HUES48 (cell line): ENCODE measurements at regions not wholly inside any gene's neighbourhood (a gene's known extent, or its start where the extent isn't known, plus 50 kb on each side); places are given as distances from the start of the nearest gene placed in this dataset.

Experiments
- H3K27ac ChIP-seq: one replicate; pipeline ENCODE4 v1.7.0; 2013; ENCODE audit warnings: low read depth, low read length, inconsistent platforms
- H3K27me3 ChIP-seq: 2 replicates; pipeline ENCODE4 v1.6.1; 2013; ENCODE audit warnings: mild to moderate bottlenecking, low read length; ENCODE audit not compliant: control insufficient read depth, insufficient read depth
- H3K36me3 ChIP-seq: 2 replicates; pipeline ENCODE4 v1.6.1; 2013; ENCODE audit warnings: low read length; ENCODE audit not compliant: control insufficient read depth, insufficient read depth
- H3K4me1 ChIP-seq: 2 replicates; pipeline ENCODE4 v1.6.1; 2013; ENCODE audit warnings: mild to moderate bottlenecking, low read length; ENCODE audit not compliant: control insufficient read depth, insufficient read depth
- H3K4me3 ChIP-seq: 2 replicates; pipeline ENCODE4 v1.5.1; 2013; ENCODE audit warnings: mild to moderate bottlenecking, low read depth, low read length
- H3K9ac ChIP-seq: 2 replicates; pipeline ENCODE4 v1.6.1; 2013; ENCODE audit warnings: mild to moderate bottlenecking, low read depth, low read length, moderate library complexity
- H3K9me3 ChIP-seq: 2 replicates; pipeline ENCODE4 v1.6.1; 2013; ENCODE audit warnings: low read length; ENCODE audit not compliant: control insufficient read depth, insufficient read depth

DNA sequence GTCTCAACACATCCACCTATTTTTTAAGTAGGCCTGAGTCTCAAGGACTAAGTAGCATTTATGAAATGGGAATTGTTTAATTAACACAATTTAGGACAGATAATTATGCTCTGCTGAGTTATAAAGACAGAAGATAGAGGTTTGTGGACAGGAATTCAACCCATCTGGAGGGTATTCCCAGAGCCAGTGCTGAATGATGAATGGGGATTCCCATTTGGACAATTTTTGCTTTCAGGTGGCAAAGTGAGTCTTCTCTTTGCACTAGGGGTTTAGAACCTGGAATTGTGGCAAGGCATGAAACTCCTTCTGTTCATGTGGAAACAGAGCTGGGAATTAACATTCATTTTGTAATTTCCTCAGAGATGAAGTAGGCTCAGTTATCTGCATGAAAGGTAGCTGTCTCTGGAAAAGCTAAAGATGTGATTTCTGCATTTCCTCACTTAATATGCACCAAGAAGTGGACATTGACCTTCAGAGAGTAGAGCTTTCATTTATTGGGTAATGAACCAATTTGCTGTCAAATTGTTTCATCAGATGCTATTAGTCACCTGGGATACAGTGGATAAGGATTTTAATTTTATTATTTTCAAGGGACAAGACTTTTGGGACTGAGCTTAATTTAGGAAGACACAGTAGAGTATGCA is 212.1 kb upstream of the NRXN1 start:
- no peak overlapping the region for H3K27ac ChIP-seq
- no peak overlapping the region for H3K9ac ChIP-seq
- no peaks in the 10 kb centered on the region for H3K36me3 ChIP-seq
- no peaks in the 10 kb centered on the region for H3K9me3 ChIP-seq
- H3K27me3 ChIP-seq, result no peaks in the 10 kb centered on the region
- peaks cover 4% of the 10 kb centered on the region; the same call in 1 of the 2 replicates for H3K4me1 ChIP-seq
- H3K4me3 ChIP-seq, result no peak overlapping the region

DNA sequence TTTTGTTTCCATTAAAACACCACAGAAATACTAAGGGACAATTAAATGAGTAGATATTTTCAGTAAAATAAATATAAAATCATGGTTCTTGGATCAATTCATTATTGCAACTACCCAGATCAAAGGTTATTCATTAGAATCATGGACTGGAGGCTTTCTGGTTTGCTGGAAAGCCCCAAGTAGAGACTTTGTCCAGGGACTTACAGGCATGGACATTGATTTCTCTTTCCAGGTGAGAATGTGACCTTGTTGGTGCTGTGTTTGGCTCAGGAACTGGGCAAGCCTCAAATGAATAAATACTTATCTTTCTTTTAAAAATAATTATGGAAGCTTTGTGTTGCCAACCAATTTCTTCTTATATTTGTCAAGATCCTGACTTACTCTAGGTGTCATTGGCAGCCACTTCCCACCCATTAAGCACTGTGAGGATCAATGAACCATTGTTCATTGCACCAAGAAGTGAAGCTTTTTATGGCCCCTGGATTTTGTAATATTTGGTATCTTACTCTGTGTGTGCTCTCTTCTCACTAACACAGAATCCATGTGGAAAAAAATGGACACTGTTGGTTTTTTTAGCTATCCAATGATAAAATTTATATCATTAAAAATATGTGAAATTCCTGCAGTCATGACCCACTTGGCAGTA is 205.8 kb upstream of the NRXN1 start:
- H3K4me3 ChIP-seq, result no peak overlapping the region
- H3K4me1 ChIP-seq, result no peaks in the 10 kb centered on the region
- H3K36me3 ChIP-seq, result no peaks in the 10 kb centered on the region
- no peak overlapping the region for H3K27ac ChIP-seq
- peaks cover 6% of the 10 kb centered on the region for H3K9me3 ChIP-seq
- no peaks in the 10 kb centered on the region for H3K27me3 ChIP-seq
- no peak overlapping the region for H3K9ac ChIP-seq

DNA sequence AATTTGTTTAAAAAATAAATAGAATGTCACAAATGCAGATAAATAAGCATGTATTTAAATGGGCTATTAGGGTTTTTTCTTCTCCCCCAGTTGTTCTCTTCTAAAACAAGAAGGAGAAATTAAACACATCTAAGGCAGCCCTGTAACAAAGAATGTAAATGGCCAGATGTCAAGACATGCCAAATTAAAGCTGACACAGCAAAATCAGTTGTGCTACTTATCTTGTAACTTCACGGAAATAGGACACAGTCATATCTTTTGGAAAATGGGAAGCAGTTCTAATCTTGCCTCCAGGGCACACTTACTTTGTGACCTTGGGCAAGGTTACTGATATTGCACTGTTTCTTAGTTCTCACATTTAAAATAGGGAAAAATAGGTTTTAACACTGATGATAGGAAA is 200.1 kb upstream of the NRXN1 start:
- Histone ChIP-seq H3K9ac (no peak overlapping the region), H3K27ac (no peak overlapping the region), H3K4me3 (no peak overlapping the region), H3K36me3 (no peaks in the 10 kb centered on the region), H3K9me3 (peaks cover 6% of the 10 kb centered on the region), H3K27me3 (no peaks in the 10 kb centered on the region), H3K4me1 (peaks cover 5% of the 10 kb centered on the region; the same call in 1 of the 2 replicates)

DNA sequence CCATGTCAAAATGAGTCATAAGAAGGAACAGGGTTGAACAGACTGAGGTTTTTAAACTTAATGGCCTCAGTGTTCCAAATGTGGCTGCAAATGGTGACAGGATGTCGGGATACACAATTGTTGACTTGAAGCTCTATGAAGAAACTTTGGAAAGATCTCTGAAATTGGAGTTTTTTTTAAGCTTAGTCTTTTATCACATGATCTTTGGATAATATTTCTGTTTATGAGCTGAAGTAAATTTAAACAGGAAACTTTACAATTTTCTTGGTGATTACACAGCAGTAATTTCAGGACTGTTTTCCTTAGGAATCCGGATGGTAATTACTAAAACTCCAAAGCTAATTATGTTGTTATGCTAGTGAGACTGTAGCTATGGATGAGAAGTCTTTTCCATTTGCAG is 199.1 kb upstream of the NRXN1 start:
- H3K4me1 ChIP-seq, result peaks cover 5% of the 10 kb centered on the region; the same call in 1 of the 2 replicates
- H3K27ac ChIP-seq, result no peak overlapping the region
- H3K9me3 ChIP-seq, result peaks cover 6% of the 10 kb centered on the region
- no peaks in the 10 kb centered on the region for H3K36me3 ChIP-seq
- H3K27me3 ChIP-seq, result no peaks in the 10 kb centered on the region
- no peak overlapping the region for H3K4me3 ChIP-seq
- no peak overlapping the region for H3K9ac ChIP-seq

DNA sequence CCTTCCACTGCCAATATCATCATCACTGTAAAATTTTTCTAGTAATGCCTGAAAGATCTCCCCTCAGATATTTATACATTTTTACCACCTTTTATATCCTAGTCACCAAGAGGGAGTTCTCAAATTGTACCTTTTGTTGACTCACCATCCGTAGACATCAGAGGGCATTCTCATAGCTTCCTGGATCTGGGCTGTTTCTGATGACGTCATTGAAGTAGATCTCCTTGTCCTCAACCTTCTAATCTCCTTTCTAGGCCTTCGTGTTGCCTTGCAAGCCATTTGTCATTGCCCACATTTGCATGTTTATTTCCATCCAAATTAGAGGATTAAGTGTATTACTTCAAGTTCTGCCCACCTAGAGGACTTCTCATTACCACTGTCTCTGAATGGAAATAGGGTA is 193.4 kb upstream of the NRXN1 start:
- no peaks in the 10 kb centered on the region for H3K9me3 ChIP-seq
- H3K4me1 ChIP-seq, result peaks cover 6% of the 10 kb centered on the region
- H3K4me3 ChIP-seq, result no peak overlapping the region
- no peak overlapping the region for H3K9ac ChIP-seq
- no peak overlapping the region for H3K27ac ChIP-seq
- H3K36me3 ChIP-seq, result no peaks in the 10 kb centered on the region
- H3K27me3 ChIP-seq, result no peaks in the 10 kb centered on the region

DNA sequence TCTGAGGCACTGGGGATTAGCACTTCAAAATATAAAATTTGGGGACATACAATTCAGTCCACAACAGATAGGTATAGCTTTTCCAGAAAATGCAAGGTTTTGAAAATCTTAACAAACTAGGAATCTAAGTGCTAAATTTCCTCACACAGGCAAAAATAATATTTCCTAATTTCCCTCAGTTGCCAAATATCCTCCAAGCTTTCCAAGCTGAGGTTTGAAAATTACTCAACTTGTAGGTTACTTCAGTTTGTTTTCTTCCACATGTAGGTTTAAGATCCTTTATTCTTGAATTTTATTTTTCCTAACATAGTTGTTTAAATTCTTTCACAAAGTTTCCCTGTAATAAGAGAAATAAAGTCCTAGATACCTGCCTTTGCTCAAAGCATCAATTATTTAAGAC is 192.9 kb upstream of the NRXN1 start:
- H3K27ac ChIP-seq, result no peak overlapping the region
- no peak overlapping the region for H3K9ac ChIP-seq
- H3K4me3 ChIP-seq, result no peak overlapping the region
- no peaks in the 10 kb centered on the region for H3K9me3 ChIP-seq
- H3K27me3 ChIP-seq, result no peaks in the 10 kb centered on the region
- H3K36me3 ChIP-seq, result no peaks in the 10 kb centered on the region
- H3K4me1 ChIP-seq, result peaks cover 12% of the 10 kb centered on the region

DNA sequence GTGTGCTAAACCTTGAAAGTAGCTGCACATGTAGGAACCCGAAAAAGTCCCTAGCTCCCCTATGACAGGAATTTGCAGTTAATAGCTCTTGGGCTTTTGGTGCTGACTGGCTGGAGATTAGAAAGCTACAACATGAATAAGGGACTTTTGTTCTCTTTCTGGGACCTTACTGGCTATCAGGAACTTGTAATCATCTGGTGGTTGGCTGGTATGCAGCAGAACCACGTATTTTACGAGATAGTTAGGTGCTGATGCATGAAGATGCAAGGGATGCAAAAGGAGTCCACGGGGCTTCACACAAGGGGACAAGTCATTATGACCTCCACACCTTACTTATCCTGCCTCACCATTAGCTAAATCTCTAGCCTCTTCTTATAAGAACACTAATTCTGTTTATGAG is 190.2 kb upstream of the NRXN1 start:
- Histone ChIP-seq H3K27ac (no peak overlapping the region), H3K4me1 (peaks cover 19% of the 10 kb centered on the region), H3K27me3 (no peaks in the 10 kb centered on the region), H3K36me3 (no peaks in the 10 kb centered on the region), H3K9me3 (no peaks in the 10 kb centered on the region), H3K4me3 (no peak overlapping the region), H3K9ac (no peak overlapping the region)

DNA sequence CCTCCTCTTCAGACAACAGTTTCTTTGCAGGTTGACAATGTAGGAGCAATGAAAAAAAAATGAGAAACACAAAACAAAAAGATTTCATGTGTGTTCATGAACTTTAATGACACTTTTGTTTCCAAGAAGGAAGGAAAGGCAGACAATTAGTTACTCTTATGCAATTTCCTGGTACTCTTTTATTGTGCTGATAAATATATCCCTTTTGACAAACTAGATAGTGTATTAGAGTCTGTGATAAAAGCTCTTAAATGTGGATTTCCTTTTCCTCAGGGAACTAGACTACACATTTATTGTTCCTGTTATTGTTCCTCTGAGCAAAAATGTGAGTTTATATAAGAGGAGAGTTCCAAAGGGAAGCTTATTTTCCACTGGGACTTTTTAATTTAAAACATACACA is 188.7 kb upstream of the NRXN1 start:
- no peaks in the 10 kb centered on the region for H3K36me3 ChIP-seq
- H3K27me3 ChIP-seq, result no peaks in the 10 kb centered on the region
- no peak overlapping the region for H3K9ac ChIP-seq
- no peak overlapping the region for H3K27ac ChIP-seq
- no peak overlapping the region for H3K4me3 ChIP-seq
- peaks cover 19% of the 10 kb centered on the region for H3K4me1 ChIP-seq
- no peaks in the 10 kb centered on the region for H3K9me3 ChIP-seq

DNA sequence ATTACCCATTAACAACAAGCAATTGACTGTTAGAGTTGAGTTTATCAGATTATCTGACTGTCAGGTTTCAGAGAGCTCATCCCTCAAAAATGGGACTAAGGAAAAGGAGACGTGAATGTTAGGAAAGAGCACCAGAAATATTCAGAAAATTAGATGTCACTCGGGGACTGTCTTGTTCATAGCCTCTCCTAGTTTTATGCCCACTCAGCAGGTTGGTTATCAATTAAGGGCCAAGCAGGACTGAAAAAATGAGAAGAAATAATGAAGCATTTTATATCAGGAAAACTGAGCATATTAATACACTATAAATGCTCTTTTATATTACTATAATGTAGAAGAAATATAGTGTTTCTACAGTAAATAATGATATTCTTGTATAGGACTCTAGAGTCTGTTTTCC is 188.1 kb upstream of the NRXN1 start:
- no peak overlapping the region for H3K9ac ChIP-seq
- H3K27me3 ChIP-seq, result no peaks in the 10 kb centered on the region
- peaks cover 19% of the 10 kb centered on the region for H3K4me1 ChIP-seq
- no peaks in the 10 kb centered on the region for H3K36me3 ChIP-seq
- no peak overlapping the region for H3K4me3 ChIP-seq
- no peak overlapping the region for H3K27ac ChIP-seq
- H3K9me3 ChIP-seq, result no peaks in the 10 kb centered on the region

DNA sequence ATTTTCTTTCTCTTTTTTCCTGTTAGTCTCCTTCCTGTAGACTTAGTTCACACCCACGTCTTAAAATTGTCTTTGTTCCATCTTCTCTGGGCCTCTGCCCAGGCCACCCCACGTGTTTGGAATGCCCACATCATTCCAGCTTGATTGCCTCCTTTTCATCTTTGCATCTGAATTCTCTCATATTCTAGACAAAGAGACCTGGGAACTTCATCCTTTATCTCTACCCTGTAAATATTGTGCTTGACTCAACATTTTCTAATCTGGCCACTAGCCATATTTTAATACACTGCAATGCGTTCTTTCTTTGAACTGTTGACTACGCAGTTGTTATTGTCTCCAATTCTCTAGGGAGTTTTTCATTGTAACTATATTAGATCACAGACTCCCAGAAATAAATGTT is 187.5 kb upstream of the NRXN1 start:
- no peaks in the 10 kb centered on the region for H3K36me3 ChIP-seq
- H3K4me3 ChIP-seq, result no peak overlapping the region
- no peaks in the 10 kb centered on the region for H3K9me3 ChIP-seq
- no peak overlapping the region for H3K27ac ChIP-seq
- no peaks in the 10 kb centered on the region for H3K27me3 ChIP-seq
- H3K4me1 ChIP-seq, result peaks cover 19% of the 10 kb centered on the region
- H3K9ac ChIP-seq, result no peak overlapping the region

DNA sequence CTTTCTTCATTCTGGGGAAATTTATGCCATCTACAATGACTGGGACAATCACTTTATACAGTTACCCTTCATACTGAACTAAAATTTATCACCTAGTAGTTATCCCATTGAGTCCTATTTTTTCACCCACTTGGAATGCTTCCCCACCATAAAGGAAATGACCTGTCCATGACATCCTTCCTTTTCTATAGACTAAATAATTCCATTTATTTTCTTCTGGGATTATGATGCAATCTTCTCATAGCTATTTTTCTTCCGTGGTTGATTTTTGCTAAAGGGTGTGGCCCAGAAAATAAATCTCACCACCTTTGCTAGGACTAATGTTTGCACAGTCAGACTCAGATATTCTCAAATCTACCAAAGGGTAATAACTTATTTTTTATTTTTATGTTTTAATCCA is 186.1 kb upstream of the NRXN1 start:
- H3K9ac ChIP-seq, result no peak overlapping the region
- H3K9me3 ChIP-seq, result no peaks in the 10 kb centered on the region
- no peaks in the 10 kb centered on the region for H3K27me3 ChIP-seq
- no peaks in the 10 kb centered on the region for H3K36me3 ChIP-seq
- no peak overlapping the region for H3K27ac ChIP-seq
- H3K4me1 ChIP-seq, result peaks cover 19% of the 10 kb centered on the region
- no peak overlapping the region for H3K4me3 ChIP-seq
